K562 (cell line): ENCODE measurements at regions not wholly inside any gene's neighbourhood (a gene's known extent, or its start where the extent isn't known, plus 50 kb on each side); places are given as distances from the start of the nearest gene placed in this dataset.

Experiments used
- ATAC-seq: fragments of 200-7000 bp; cut with Tn5 transposase; 3 replicates; pipeline ENCODE4 v1.9.1; 2020; ENCODE audit warnings: moderate library complexity
- BruUV-seq: library from RNA; stranded (reverse); fragments of 400-500 nt; replicated peaks from 2 replicates; lab custom pipeline; 2021; lab: Mats Ljungman, UMichigan
- CTCF ChIA-PET: fragments of 300-600 bp; formaldehyde crosslinking; extraction: SDS; loops from one replicate; lab custom pipeline; 2021; ENCODE audit warnings: low intra/inter-chr PET ratio; lab: Yijun Ruan, JAX
- POLR2A ChIA-PET: fragments of 300-600, 350-650 bp; sonication (Branson Sonifier 250); formaldehyde crosslinking; extraction: SDS; loops from one replicate; lab custom pipeline; 2021; ENCODE audit warnings: antibody characterized with exemption, inconsistent platforms; lab: Yijun Ruan, JAX
- DNase-seq, 4 experiments: peaks; one replicate each; pipeline versions ENCODE4 v3.0.0 to v3.0.0-alpha.2; 2011 to 2018; ENCODE audit warnings: low spot score in 3 of 4, mixed read lengths in 3 of 4; ENCODE audit errors: extremely low read depth in 1 of 4
- FAIRE-seq: peaks from 2 replicates; lab custom pipeline; 2011; peaks lifted over from hg19 to GRCh38; lab: Jason Lieb, UNC
- H2AFZ ChIP-seq: 2 replicates; pipeline ENCODE4 v1.6.0; 2011; ENCODE audit warnings: low read depth, low read length, control low read depth, inconsistent platforms
- H3K27ac ChIP-seq: fragments of 200-600 bp; 3 replicates; pipeline ENCODE4 v1.8.0; 2011; ENCODE audit warnings: low read depth, mild to moderate bottlenecking, control low read depth, inconsistent platforms, low read length, moderate library complexity, mixed read lengths; ENCODE audit errors: extremely low read depth
- H3K27me3 ChIP-seq, 2 experiments: fragments of 300-600 bp in 1 of 2; 2 replicates in 1 of 2; 3 replicates in 1 of 2; pipeline versions ENCODE4 v1.6.0 to v1.8.0; 2011; ENCODE audit warnings: inconsistent platforms in 2 of 2, low read length in 2 of 2, mild to moderate bottlenecking in 1 of 2, mixed read lengths in 1 of 2, moderate library complexity in 1 of 2; ENCODE audit not compliant: control insufficient read depth in 2 of 2, insufficient read depth in 2 of 2
- H3K36me3 ChIP-seq: fragments of 300-600 bp; 3 replicates; pipeline ENCODE4 v1.8.0; 2011; ENCODE audit warnings: mild to moderate bottlenecking, low read length, inconsistent platforms; ENCODE audit not compliant: control insufficient read depth, insufficient read depth
- H3K4me1 ChIP-seq, 2 experiments: fragments of 200-600 bp in 1 of 2; replicated peaks in 1 of 2; 2 replicates in 1 of 2; 3 replicates in 1 of 2; pipeline versions ENCODE4 v1.5.1 to v1.8.0; 2011; ENCODE audit warnings: inconsistent platforms in 2 of 2, low read length in 2 of 2, mild to moderate bottlenecking in 1 of 2, mixed read lengths in 1 of 2, moderate library complexity in 1 of 2; ENCODE audit not compliant: control insufficient read depth in 2 of 2, insufficient read depth in 2 of 2
- H3K4me2 ChIP-seq: 2 replicates; pipeline ENCODE4 v1.6.1; 2011; ENCODE audit warnings: low read length, control low read depth, inconsistent platforms, mixed read lengths; ENCODE audit not compliant: insufficient read depth
- H3K4me3 ChIP-seq: fragments of 200-600 bp; sonication (generic), shearing (Covaris generic); 2 replicates; pipeline ENCODE4 v1.5.1; 2016; ENCODE audit warnings: control low read depth, inconsistent platforms
- H3K79me2 ChIP-seq: fragments of 200-600 bp; 3 replicates; pipeline ENCODE4 v1.8.0; 2011; ENCODE audit warnings: low read length, inconsistent platforms; ENCODE audit not compliant: control insufficient read depth, insufficient read depth
- H3K9ac ChIP-seq, 2 experiments: 2 replicates each; pipeline versions ENCODE4 v1.6.0 to v1.6.1; 2011; ENCODE audit warnings: low read depth in 2 of 2, low read length in 2 of 2, control low read depth in 1 of 2, inconsistent platforms in 1 of 2, mild to moderate bottlenecking in 1 of 2, mixed read lengths in 1 of 2; ENCODE audit not compliant: insufficient read depth in 1 of 2
- H3K9me1 ChIP-seq: one replicate; pipeline ENCODE4 v1.6.0; 2011; ENCODE audit warnings: inconsistent platforms, mild to moderate bottlenecking, low read length, moderate library complexity; ENCODE audit not compliant: control insufficient read depth, insufficient read depth
- H3K9me3 ChIP-seq: replicated peaks from 2 replicates; pipeline ENCODE4 v1.5.1; 2011; ENCODE audit warnings: low read depth, low read length, inconsistent platforms; ENCODE audit not compliant: control insufficient read depth, insufficient read depth
- H4K20me1 ChIP-seq: replicated peaks from 2 replicates; pipeline ENCODE4 v1.6.1; 2011; ENCODE audit warnings: low read length, inconsistent platforms, mixed read lengths; ENCODE audit not compliant: control insufficient read depth, insufficient read depth
- CBFB ChIP-seq: sonication (generic); formaldehyde crosslinking; IDR thresholded peaks from 2 replicates; pipeline ENCODE4 v1.4.0; 2020; ENCODE audit warnings: mild to moderate bottlenecking, missing genetic modification reagents
- CEBPG ChIP-seq, 3 experiments: fragments of 200-800 bp in 1 of 3; sonication (Bioruptor generic) in 1 of 3; sonication (generic) in 1 of 3; formaldehyde crosslinking in 1 of 3; IDR thresholded peaks in 2 of 3; conservative IDR thresholded peaks in 1 of 3; 2 replicates each; pipeline versions ENCODE4 v1.6.1 to v1.8.0; 2016 to 2022; ENCODE audit warnings: missing compliant biosample characterization in 2 of 3, missing genetic modification characterization in 2 of 3, mild to moderate bottlenecking in 1 of 3, missing genetic modification reagents in 1 of 3
- ELF2 ChIP-seq: fragments of 250-450 bp; sonication (Bioruptor Pico); IDR thresholded peaks from 2 replicates; pipeline ENCODE4 v1.5.0; 2021; ENCODE audit warnings: mild to moderate bottlenecking
- FOXA3 ChIP-seq, 2 experiments: fragments of 450-650 bp in 1 of 2; sonication (generic) in 1 of 2; formaldehyde crosslinking; IDR thresholded peaks in 1 of 2; conservative IDR thresholded peaks in 1 of 2; 2 replicates each; pipeline versions ENCODE4 v1.4.0 to v1.8.0; 2020 to 2022; ENCODE audit warnings: mild to moderate bottlenecking in 2 of 2, missing genetic modification reagents in 1 of 2
- GTF3C2 ChIP-seq: IDR thresholded peaks from 3 replicates; pipeline ENCODE4 v1.6.1; 2011; ENCODE audit warnings: borderline replicate concordance, mild to moderate bottlenecking, moderate library complexity; ENCODE audit not compliant: insufficient read length; ENCODE audit errors: extremely low read depth
- MTA3 ChIP-seq: fragments of 450-650 bp; formaldehyde crosslinking; IDR thresholded peaks from 2 replicates; pipeline ENCODE4 v1.6.1; 2017; ENCODE audit warnings: mild to moderate bottlenecking, borderline replicate concordance
- MXI1 ChIP-seq: IDR thresholded peaks from 2 replicates; pipeline ENCODE4 v1.6.1; 2011; ENCODE audit warnings: low read depth, mild to moderate bottlenecking, improper control_type of control experiment, low read length
- SRSF7 ChIP-seq: fragments of 200-400 bp; formaldehyde crosslinking; optimal IDR thresholded peaks from 2 replicates; pipeline ENCODE3; 2017; ENCODE audit warnings: mild to moderate bottlenecking, low read depth, low read length
- ZBTB43 ChIP-seq: sonication (generic); formaldehyde crosslinking; IDR thresholded peaks from 2 replicates; pipeline ENCODE4 v1.8.0; 2023; ENCODE audit warnings: mild to moderate bottlenecking, missing genetic modification reagents
- ZNF280B ChIP-seq: fragments of 250-450 bp; sonication (Bioruptor Pico); IDR thresholded peaks from 2 replicates; pipeline ENCODE4 v1.5.1; 2021; ENCODE audit warnings: mild to moderate bottlenecking
- ZNF778 ChIP-seq: fragments of 450-650 bp; formaldehyde crosslinking; IDR thresholded peaks from 2 replicates; pipeline ENCODE4 v1.4.0; 2020; ENCODE audit warnings: mild to moderate bottlenecking, moderate library complexity
- ZNF780A ChIP-seq: fragments of 250-450 bp; sonication (Bioruptor Pico); IDR thresholded peaks from 2 replicates; pipeline ENCODE4 v1.5.0; 2021; ENCODE audit warnings: mild to moderate bottlenecking
- WGBS: fragments of 100-300 bp; shearing (Covaris generic); methylation state at CpG from one replicate; pipeline ENCODE4 v1.1.6; 2016; ENCODE audit warnings: low coverage, mixed read lengths; ENCODE audit not compliant: insufficient coverage; ENCODE audit errors: missing lambda C conversion rate; 5-methylcytosine and 5-hydroxymethylcytosine counted together
- in situ Hi-C: fragments of 300-500 bp; cut with MboI; formaldehyde crosslinking; loops from 4 replicates; pipeline ENCODE4 v1.15.0; 2018; ENCODE audit warnings: inconsistent platforms, mixed read lengths
- intact Hi-C: fragments of 100-400 bp; cut with micrococcal nuclease; formaldehyde crosslinking; loops from 2 replicates; pipeline ENCODE4 v1.14.2; 2022
- TF ChIP-seq, protein P1 (sequence below): fragments of 450-650 bp; IDR thresholded peaks from 2 replicates; pipeline ENCODE4 v1.6.1; 2016; ENCODE audit warnings: missing biosample characterization, missing genetic modification characterization
- TF ChIP-seq, protein P2 (sequence below): fragments of 200-800 bp; sonication (Bioruptor generic); IDR thresholded peaks from 2 replicates; pipeline ENCODE4 v1.6.1; 2017; ENCODE audit warnings: missing genetic modification characterization, missing compliant biosample characterization

DNA sequence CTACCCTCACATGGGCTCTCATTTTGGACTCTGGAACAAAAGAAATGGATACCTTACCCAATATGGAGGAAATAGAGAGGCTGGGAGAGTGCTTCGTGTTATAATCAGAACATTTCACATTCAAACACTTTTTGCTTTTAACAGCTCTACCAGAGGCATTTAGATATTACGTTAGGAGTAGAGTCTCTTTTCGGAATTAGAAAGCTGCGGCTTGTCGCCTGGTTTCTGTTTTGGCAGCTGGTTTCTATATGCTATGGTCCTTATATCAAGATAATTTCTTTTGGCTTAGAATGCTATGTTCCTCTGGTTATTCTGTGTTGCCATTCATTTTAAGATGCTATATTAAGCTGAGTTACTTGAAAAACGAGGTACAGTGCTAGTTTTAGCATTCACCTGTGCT, 392.8 kb upstream of the GALNT5 start:
- BruUV-seq, result no TSS peak
- no peak for FAIRE-seq
- no peak for TF ChIP-seq ZNF778 (CRISPR knock-in tag)
- TF ChIP-seq SRSF7, result no peak
- no peak for TF ChIP-seq MXI1
- no peak for TF ChIP-seq ZBTB43 (CRISPR knock-in tag)
- TF ChIP-seq MTA3, result no peak
- no peak for TF ChIP-seq GTF3C2
- TF ChIP-seq FOXA3 (CRISPR knock-in tag; conservative IDR thresholded peaks at IDR 0.05 in 1 of 2, IDR thresholded peaks at IDR 0.05 in 1 of 2), result no peak
- TF ChIP-seq, protein P1, sequence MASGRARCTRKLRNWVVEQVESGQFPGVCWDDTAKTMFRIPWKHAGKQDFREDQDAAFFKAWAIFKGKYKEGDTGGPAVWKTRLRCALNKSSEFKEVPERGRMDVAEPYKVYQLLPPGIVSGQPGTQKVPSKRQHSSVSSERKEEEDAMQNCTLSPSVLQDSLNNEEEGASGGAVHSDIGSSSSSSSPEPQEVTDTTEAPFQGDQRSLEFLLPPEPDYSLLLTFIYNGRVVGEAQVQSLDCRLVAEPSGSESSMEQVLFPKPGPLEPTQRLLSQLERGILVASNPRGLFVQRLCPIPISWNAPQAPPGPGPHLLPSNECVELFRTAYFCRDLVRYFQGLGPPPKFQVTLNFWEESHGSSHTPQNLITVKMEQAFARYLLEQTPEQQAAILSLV (tag), result no peak
- no peak for TF ChIP-seq ZNF280B
- TF ChIP-seq, protein P2, sequence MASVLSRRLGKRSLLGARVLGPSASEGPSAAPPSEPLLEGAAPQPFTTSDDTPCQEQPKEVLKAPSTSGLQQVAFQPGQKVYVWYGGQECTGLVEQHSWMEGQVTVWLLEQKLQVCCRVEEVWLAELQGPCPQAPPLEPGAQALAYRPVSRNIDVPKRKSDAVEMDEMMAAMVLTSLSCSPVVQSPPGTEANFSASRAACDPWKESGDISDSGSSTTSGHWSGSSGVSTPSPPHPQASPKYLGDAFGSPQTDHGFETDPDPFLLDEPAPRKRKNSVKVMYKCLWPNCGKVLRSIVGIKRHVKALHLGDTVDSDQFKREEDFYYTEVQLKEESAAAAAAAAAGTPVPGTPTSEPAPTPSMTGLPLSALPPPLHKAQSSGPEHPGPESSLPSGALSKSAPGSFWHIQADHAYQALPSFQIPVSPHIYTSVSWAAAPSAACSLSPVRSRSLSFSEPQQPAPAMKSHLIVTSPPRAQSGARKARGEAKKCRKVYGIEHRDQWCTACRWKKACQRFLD, result no peak
- TF ChIP-seq ZNF780A (CRISPR knock-in tag), result no peak
- TF ChIP-seq ELF2 (CRISPR knock-in tag), result no peak
- no peak for TF ChIP-seq CBFB (CRISPR knock-in tag)
- TF ChIP-seq CEBPG (CRISPR knock-in tag; IDR thresholded peaks at IDR 0.05), result no peak
- TF ChIP-seq CEBPG (tag; conservative IDR thresholded peaks at IDR 0.05 in 1 of 2, IDR thresholded peaks at IDR 0.05 in 1 of 2), result no peak

More for the DNA sequence above, 392.8 kb upstream of the GALNT5 start:
- H3K4me3 ChIP-seq, result no peak overlapping the region
- H3K36me3 ChIP-seq, result no peaks in the 10 kb centered on the region
- H3K9me1 ChIP-seq, result no peaks in the 10 kb centered on the region
- H3K4me1 ChIP-seq, result no peaks in the 10 kb centered on the region
- H3K79me2 ChIP-seq, result no peaks in the 10 kb centered on the region
- no peaks in the 10 kb centered on the region for H3K9me3 ChIP-seq
- DNase-seq (no peak), ATAC-seq (no peak)
- in situ Hi-C loops, result no loop called here
- H3K27me3 ChIP-seq, result no peaks in the 10 kb centered on the region
- WGBS, result 15% methylated on average over 6 of the region's 6 CpGs
- no peak overlapping the region for H3K4me2 ChIP-seq
- ChIA-PET CTCF (no interaction called here), POLR2A (interaction anchor here (0.7 to 1.0 kb wide), 2 partner anchors 12 to 579 kb away, joined by 3 read pairs; no protein-coding TSS in a partner anchor)
- H3K27ac ChIP-seq, result no peak overlapping the region
- no peaks in the 10 kb centered on the region for H4K20me1 ChIP-seq
- no peak overlapping the region for H3K9ac ChIP-seq
- intact Hi-C loops, result no loop called here
- H2AFZ ChIP-seq, result no peak overlapping the region
